HG03521 (cell line): ENCODE measurements at regions not wholly inside any gene's neighbourhood (a gene's known extent, or its start where the extent isn't known, plus 50 kb on each side); places are given as distances from the start of the nearest gene placed in this dataset.
"Not testable (repeated sequence)": the region's sequence is repeated elsewhere in the genome, so short reads cannot be mapped to it uniquely, and the experiment has no call there.

Experiments used
- ATAC-seq: cut with Tn5 transposase; IDR thresholded peaks from one replicate; pipeline ENCODE4 v1.9.1; 2021; ENCODE audit warnings: mild to moderate bottlenecking, moderate library complexity; ENCODE audit not compliant: unreplicated experiment

- not testable (repeated sequence) for ATAC-seq
These were observed 138.9 kb upstream of the TMEM229A start for GRCh38 chr7:124171812-124172211.

DNA sequence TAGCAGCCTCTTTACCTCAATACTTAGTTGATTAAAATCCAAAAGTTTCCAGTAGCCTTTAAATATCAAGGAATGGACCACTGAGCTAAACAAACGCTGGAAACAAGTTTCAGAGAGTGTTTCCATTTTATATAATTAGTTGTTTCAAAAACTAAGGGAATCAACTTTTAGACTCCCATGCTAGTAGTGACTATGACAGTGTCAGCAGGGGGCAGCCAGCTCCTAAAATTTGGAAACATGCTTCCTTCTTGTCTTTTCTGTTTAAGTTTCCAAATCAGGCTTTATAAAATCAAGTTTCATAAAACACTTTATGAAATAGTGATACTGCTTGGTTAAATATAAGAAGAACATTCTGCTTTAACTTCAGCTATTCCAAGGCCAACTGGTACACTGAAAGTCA is 138.2 kb upstream of the TMEM229A start:
- no peak for ATAC-seq

- ATAC-seq: no peak
These were observed 135.7 kb upstream of the TMEM229A start for GRCh38 chr7:124168616-124169015.

DNA sequence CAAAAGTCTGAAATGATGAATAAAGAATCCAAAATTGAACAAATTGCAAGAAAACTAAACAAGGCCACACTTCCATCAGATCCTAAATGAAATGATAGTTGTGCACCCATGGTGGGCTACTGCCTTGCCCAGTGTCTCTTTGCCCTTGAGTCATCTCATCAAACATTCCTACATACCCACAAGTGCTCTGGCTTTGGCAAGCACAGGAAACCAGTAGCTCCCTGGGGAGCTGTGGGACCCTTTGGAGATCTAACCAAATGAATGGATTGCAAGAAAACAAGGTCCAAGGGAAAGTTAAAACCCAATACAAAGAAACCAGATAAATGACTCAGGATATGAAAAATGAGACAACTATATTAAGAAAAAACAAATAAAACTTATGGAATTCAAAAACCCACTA is 129.8 kb upstream of the TMEM229A start:
- ATAC-seq: no peak

- no peak for ATAC-seq
These were observed 122.7 kb upstream of the TMEM229A start for GRCh38 chr7:124155432-124156022.

- ATAC-seq: no peak
These were observed 120.2 kb upstream of the TMEM229A start for GRCh38 chr7:124152859-124153692.

- ATAC-seq: no peak
These were observed 104.8 kb upstream of the TMEM229A start for GRCh38 chr7:124137664-124138063.

GRCh38 chr7:124124201-124124600 is 91.3 kb upstream of the TMEM229A start:
- ATAC-seq: no peak

DNA sequence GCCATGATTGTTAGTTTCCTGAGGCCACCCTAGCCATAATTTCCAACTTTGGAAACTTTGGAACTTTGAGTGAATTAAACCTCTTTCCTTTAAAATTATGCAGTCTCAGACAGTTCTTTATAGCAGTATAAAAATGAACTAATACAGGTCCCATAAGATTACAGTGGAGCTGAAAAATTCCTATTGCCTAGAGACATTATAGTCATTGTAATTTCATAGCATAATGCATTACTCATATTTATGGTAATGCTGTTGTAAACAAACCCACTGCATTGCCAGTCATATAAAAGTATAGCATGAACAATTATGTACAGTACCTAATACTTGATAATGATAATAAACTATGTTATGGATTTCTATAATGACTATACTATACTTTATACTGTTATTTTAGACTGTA is 88.0 kb upstream of the TMEM229A start:
- ATAC-seq: no peak

- no peak for ATAC-seq
These were observed 80.2 kb upstream of the TMEM229A start for GRCh38 chr7:124113045-124113444.

DNA sequence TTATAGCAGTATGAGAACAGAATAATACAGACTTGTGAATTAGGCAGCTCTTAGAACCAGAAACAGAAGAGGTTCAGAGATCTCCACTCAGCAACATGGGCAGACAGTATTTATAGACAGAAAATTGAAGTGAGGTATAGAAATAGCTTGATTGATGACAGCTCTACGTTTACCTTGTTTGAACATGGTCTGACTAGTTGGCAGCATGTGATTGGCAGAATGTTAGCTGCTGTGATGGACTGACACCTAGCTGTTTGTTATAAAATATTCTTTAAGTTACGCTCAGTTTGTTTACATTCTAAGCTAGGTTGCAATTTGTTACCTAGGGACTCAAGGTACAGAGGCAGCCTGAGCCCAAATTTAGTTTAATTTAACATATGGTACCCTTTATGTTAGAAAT is 73.7 kb upstream of the TMEM229A start:
- ATAC-seq: no peak

DNA sequence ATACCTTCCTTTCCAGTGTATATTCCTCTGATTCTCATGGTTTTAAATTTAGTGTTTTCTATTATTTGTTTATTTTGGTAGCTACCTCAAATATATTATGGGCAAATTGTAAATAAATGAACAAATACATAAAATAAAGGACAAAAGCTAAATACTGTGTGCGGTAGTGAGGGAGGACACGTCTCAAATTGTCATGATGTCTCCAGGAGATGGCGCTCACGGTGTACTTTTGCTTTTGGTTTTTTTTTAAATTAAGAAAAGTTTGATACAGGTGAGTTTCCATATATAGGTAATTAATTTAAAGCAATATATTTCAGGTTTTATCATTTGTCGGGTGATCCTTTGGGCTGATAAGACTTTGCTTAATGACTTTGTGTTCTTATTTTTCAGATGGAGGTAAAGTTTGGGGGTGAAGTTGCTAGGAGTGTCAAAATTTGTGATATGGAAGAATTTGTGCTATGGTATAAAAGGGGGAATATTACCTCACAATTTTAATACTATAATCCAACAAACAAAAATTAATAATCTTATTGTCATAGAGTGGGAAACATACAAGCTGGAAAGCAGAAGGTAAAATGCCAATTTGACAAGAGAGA is 68.4 kb upstream of the TMEM229A start:
- ATAC-seq: no peak

- ATAC-seq: no peak
These were observed 67.3 kb upstream of the TMEM229A start for GRCh38 chr7:124100190-124100589.

DNA sequence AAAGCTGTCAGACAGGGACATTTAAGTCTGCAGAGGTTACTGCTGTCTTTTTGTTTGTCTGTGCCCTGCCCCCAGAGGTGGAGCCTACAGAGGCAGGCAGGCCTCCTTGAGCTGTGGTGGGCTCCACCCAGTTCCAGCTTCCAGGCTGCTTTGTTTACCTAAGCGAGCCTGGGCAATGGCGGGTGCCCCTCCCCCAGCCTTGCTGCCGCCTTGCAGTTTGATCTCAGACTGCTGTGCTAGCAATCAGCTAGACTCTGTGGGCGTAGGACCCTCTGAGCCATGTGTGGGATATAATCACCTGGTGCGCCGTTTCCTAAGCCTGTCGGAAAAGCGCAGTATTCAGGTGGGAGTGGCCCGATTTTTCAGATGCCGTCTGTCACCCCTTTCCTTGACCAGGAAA is 66.7 kb upstream of the TMEM229A start:
- ATAC-seq: not testable (repeated sequence)

DNA sequence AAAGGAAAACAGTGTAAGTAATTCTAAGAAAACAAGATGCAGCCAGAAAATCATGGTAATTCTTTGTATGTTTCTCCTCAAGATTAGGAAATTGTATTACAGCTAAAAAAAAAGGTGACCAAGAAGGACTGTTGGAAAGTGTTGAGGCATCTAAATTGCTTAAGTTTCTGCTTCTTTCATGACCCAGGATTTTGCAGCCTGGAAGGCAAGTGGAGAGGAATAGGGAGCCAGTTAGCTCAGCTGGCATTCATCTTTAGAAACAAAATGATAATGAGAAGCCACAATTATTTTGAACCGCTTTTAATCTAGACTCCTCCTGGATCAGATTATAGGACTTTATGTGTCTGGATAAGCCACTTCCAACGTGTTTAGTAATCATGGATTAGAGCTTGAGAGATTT is 56.8 kb upstream of the TMEM229A start:
- no peak for ATAC-seq

- ATAC-seq: no peak
These were observed 55.7 kb upstream of the TMEM229A start for GRCh38 chr7:124088590-124088989.

- no peak for ATAC-seq
These were observed 54.0 kb upstream of the TMEM229A start for GRCh38 chr7:124086843-124087242.

GRCh38 chr7:124085179-124085578 is 52.3 kb upstream of the TMEM229A start:
- no peak for ATAC-seq

- no peak for ATAC-seq
These were observed 51.2 kb upstream of the TMEM229A start for GRCh38 chr7:124084024-124084423.
